GM10248 (cell line): ENCODE measurements at regions not wholly inside any gene's neighbourhood (a gene's known extent, or its start where the extent isn't known, plus 50 kb on each side); places are given as distances from the start of the nearest gene placed in this dataset.

Source experiments
- CTCF ChIA-PET: fragments of 300-600 bp; sonication (Branson Sonifier 250); formaldehyde crosslinking; extraction: SDS; loops from one replicate; lab custom pipeline; 2021; ENCODE audit warnings: antibody characterized with exemption; lab: Yijun Ruan, JAX
- POLR2A ChIA-PET: fragments of 350-650 bp; sonication (Branson Sonifier 250); formaldehyde crosslinking; extraction: SDS; loops from one replicate; lab custom pipeline; 2020; ENCODE audit warnings: antibody characterized with exemption; lab: Yijun Ruan, JAX
- DNase-seq: peaks from one replicate; pipeline ENCODE4 v3.0.0; 2012; ENCODE audit errors: extremely low spot score
- TF ChIP-seq, protein P1 (sequence below): IDR thresholded peaks from 2 replicates; pipeline ENCODE4 v1.5.1; 2012; ENCODE audit warnings: mild to moderate bottlenecking, low read depth; ENCODE audit errors: extremely low read depth, missing control alignments, control extremely low read depth

DNA sequence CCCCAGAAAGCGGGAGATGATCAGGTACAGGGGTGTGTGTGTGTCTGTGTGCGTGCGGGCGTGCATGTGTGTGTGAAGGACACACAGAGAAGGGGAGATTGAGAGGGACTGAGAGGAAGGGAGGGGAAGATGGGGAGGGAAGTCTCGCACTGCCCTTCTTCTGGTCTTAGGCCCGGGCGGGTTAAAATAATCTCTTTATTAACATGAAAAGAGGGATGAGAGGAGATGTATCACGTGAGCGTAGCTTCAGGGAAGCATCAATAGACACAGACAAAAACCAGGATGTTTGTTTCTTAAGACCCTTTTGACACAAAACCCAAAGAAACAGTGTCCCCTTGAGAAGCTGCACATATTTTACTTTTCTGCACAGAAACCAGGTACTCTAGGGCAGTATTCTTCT lies 347.3 kb downstream of the BRD1 start:
- ChIA-PET POLR2A (no interaction called here), CTCF (no interaction called here)
- TF ChIP-seq, protein P1, sequence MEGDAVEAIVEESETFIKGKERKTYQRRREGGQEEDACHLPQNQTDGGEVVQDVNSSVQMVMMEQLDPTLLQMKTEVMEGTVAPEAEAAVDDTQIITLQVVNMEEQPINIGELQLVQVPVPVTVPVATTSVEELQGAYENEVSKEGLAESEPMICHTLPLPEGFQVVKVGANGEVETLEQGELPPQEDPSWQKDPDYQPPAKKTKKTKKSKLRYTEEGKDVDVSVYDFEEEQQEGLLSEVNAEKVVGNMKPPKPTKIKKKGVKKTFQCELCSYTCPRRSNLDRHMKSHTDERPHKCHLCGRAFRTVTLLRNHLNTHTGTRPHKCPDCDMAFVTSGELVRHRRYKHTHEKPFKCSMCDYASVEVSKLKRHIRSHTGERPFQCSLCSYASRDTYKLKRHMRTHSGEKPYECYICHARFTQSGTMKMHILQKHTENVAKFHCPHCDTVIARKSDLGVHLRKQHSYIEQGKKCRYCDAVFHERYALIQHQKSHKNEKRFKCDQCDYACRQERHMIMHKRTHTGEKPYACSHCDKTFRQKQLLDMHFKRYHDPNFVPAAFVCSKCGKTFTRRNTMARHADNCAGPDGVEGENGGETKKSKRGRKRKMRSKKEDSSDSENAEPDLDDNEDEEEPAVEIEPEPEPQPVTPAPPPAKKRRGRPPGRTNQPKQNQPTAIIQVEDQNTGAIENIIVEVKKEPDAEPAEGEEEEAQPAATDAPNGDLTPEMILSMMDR = no peak
- no peak for DNase-seq

DNA sequence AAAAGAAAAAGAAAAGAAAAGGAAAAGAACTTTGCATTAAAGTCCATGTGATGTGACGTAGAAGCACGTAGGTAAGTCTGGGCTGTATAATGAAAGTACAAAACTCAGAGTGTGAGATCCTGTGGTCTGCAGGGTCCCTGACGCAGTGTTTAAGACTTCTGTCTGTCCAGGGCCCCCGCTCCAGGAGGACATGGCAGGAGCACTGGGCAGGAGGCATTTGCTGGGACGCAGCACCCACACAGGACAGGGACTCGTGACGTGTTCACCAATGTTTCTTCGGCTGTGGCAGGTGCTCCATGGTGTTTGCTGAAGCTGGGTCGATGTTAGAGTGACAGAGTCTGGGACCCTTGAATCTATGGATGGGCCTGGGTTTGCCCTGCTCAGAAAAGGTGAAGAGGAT lies 348.1 kb downstream of the BRD1 start:
- no peak for DNase-seq
- ChIA-PET CTCF (no interaction called here), POLR2A (no interaction called here)
- TF ChIP-seq, protein P1 = no peak

DNA sequence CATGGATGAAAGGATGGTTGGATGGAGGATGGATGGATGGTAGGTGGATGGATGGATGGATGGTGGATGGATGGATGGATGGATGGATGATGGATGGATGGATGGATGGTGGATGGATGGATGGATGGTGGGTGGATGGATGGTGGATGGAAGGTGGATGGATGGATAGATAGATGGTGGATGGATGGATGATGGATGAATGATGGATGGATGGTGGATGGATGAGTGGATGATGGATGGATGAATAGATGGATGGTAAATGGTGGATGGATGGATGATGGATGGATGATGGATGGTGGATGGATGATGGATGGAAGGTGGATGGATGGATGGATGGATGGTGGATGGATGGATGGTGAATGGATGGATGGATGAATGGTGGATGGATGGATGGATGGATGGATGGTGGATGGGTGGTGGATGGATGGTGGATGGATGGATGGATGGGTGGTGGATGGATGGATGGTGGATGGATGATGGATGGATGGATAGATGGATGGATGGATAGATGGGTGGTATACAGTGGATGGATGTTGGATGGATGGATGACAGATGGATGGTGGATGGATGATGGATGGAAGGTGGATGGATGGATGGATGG lies 350.8 kb downstream of the BRD1 start:
- ChIA-PET POLR2A (no interaction called here), CTCF (no interaction called here)
- TF ChIP-seq, protein P1 = no peak
- DNase-seq = no peak

DNA sequence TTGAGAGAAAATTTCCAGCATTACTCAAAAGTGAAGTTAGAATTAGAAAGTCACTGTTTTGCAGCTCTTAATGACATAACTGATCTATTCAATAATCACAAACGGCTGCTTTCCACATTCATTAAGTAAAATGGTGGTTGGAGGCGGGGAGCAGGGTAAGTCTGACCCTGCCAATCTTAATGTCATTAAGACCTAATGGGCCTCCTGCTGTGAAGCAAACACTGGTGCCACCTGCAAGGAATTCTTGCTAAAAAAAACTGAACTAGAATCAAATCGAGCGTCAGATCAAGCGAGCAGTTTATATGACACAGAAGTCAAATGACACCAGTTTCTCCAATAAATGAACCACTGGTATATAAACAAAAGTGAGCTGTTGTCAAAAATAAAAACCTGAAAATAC lies 351.5 kb downstream of the BRD1 start:
- TF ChIP-seq, protein P1 = no peak
- ChIA-PET POLR2A (no interaction called here), CTCF (no interaction called here)
- DNase-seq = no peak

DNA sequence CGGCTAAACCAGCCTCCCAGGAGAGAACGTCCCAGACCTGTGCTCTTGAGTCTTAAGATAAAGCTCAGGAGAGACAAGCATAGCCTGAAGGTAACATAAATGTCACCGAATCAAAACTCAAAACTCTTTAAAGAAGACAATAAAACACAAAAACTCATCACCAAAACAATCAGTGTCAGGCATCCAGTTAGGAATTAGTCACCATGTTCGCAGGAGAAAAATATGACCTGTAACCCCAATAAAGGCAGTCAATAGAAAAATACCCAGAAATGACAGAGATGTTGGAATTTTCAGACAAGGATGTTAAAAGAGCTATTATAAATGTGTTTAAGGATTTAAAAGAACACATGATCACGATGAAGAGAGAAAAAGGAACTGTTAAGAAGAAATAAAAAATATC lies 352.4 kb downstream of the BRD1 start:
- DNase-seq = no peak
- CTCF ChIA-PET = no interaction called here
- TF ChIP-seq, protein P1 = no peak
- POLR2A ChIA-PET = no interaction called here

DNA sequence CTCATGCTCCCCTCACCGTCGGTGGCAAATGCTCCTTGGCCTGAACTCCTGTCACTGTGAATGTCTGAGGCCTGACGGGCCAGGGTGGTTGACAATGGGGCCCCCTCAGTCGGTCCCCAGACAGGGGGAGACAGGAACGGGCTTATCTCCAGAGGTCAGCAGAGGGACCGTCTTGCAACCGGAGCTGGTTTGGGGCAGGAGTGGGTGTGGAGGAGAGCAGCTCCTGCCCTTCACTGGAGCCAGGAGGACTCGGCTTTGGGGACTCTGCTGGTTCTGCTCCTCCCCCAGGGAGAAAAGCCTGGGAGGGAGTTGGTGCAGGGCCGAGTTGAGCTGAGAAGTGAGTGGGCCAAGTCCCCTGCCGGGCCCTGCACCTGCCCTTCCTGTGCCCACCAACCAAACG lies 354.4 kb downstream of the BRD1 start:
- POLR2A ChIA-PET = no interaction called here
- TF ChIP-seq, protein P1 = no peak
- DNase-seq = no peak
- CTCF ChIA-PET = no interaction called here
